ENCODE measurements at regions not wholly inside any gene's neighbourhood (a gene's known extent, or its start where the extent isn't known, plus 50 kb on each side); places are given as distances from the start of the nearest gene placed in this dataset.

- DNase-seq (no peak), ATAC-seq (no peak)
- intact Hi-C loops (cut with micrococcal nuclease) = no loop called here
These were observed 301.1 kb downstream of the BLID start for GRCh38 chr11:121814962-121815361.

GRCh38 chr11:121814296-121814695 lies 301.7 kb downstream of the BLID start:
- no peak for ATAC-seq
- DNase-seq = no peak
- intact Hi-C loops (cut with micrococcal nuclease) = no loop called here

GRCh38 chr11:121810291-121810690 lies 305.7 kb downstream of the BLID start:
- intact Hi-C loops (cut with micrococcal nuclease) = no loop called here

GRCh38 chr11:121808096-121808495 lies 307.9 kb downstream of the BLID start:
- DNase-seq (no peak), ATAC-seq (no peak)
- intact Hi-C loops (cut with micrococcal nuclease) = no loop called here

More at GRCh38 chr11:121810291-121810690, 305.7 kb downstream of the BLID start:
- ATAC-seq (no peak), DNase-seq (no peak)

- DNase-seq (no peak), ATAC-seq (no peak)
- intact Hi-C loops (cut with micrococcal nuclease) = no loop called here
These were observed 309.0 kb downstream of the BLID start for GRCh38 chr11:121807051-121807450.

- intact Hi-C loops (cut with micrococcal nuclease) = no loop called here
- ATAC-seq (peak; percentile 91), DNase-seq (peak; percentile 83)
These were observed 313.5 kb downstream of the BLID start for GRCh38 chr11:121802542-121802941.

- DNase-seq = no peak
- no peak for ATAC-seq
These were observed 314.2 kb downstream of the BLID start for GRCh38 chr11:121801781-121802180.

GRCh38 chr11:121801394-121801748 lies 314.6 kb downstream of the BLID start:
- ATAC-seq = peak; percentile 14
- DNase-seq = no peak
- intact Hi-C loops (cut with micrococcal nuclease) = no loop called here

More at GRCh38 chr11:121801781-121802180, 314.2 kb downstream of the BLID start:
- intact Hi-C loops (cut with micrococcal nuclease) = no loop called here

- ATAC-seq (peak; percentile 61), DNase-seq (no peak)
- intact Hi-C loops (cut with micrococcal nuclease) = no loop called here
These were observed 315.2 kb downstream of the BLID start for GRCh38 chr11:121800731-121801393.

GRCh38 chr11:121800240-121800639 lies 315.8 kb downstream of the BLID start:
- no peak for ATAC-seq
- no peak for DNase-seq
- intact Hi-C loops (cut with micrococcal nuclease) = no loop called here

- no peak for ATAC-seq
- intact Hi-C loops (cut with micrococcal nuclease) = no loop called here
- no peak for DNase-seq
These were observed 318.5 kb downstream of the BLID start for GRCh38 chr11:121797496-121797895.

GRCh38 chr11:121795174-121795573 lies 320.8 kb downstream of the BLID start:
- intact Hi-C loops (cut with micrococcal nuclease) = no loop called here
- DNase-seq (no peak), ATAC-seq (no peak)

- ATAC-seq = no peak
- no peak for DNase-seq
- intact Hi-C loops (cut with micrococcal nuclease) = no loop called here
These were observed 321.3 kb downstream of the BLID start for GRCh38 chr11:121794671-121795141.

- ATAC-seq = no peak
- DNase-seq = no peak
- intact Hi-C loops (cut with micrococcal nuclease) = no loop called here
These were observed 322.1 kb downstream of the BLID start for GRCh38 chr11:121793916-121794315.

- ATAC-seq (no peak), DNase-seq (no peak)
- intact Hi-C loops (cut with micrococcal nuclease) = no loop called here
These were observed 322.7 kb downstream of the BLID start for GRCh38 chr11:121793291-121793690.

GRCh38 chr11:121792185-121792584 lies 323.8 kb downstream of the BLID start:
- DNase-seq (no peak), ATAC-seq (no peak)
- intact Hi-C loops (cut with micrococcal nuclease) = no loop called here

GRCh38 chr11:121790430-121790829 lies 325.6 kb downstream of the BLID start:
- ATAC-seq (no peak), DNase-seq (no peak)
- intact Hi-C loops (cut with micrococcal nuclease) = no loop called here

GRCh38 chr11:121780971-121781370 lies 328.2 kb upstream of the SORL1-AS1 start:
- DNase-seq (no peak), ATAC-seq (no peak)
- intact Hi-C loops (cut with micrococcal nuclease) = no loop called here

- intact Hi-C loops (cut with micrococcal nuclease) = no loop called here
- no peak for DNase-seq
- no peak for ATAC-seq
These were observed 324.3 kb upstream of the SORL1-AS1 start for GRCh38 chr11:121777056-121777455.

- ATAC-seq (no peak), DNase-seq (no peak)
- intact Hi-C loops (cut with micrococcal nuclease) = no loop called here
These were observed 322.5 kb upstream of the SORL1-AS1 start for GRCh38 chr11:121775276-121775675.

GRCh38 chr11:121773076-121773475 lies 320.3 kb upstream of the SORL1-AS1 start:
- DNase-seq = no peak
- ATAC-seq = no peak
- intact Hi-C loops (cut with micrococcal nuclease) = no loop called here
